Neural crest cell (in vitro differentiated cells): ENCODE measurements at regions not wholly inside any gene's neighbourhood (a gene's known extent, or its start where the extent isn't known, plus 50 kb on each side); places are given as distances from the start of the nearest gene placed in this dataset.

ENCODE experiments used
- DNase-seq: peaks from one replicate; pipeline ENCODE4 v3.0.0; 2021; ENCODE audit warnings: low read depth, mixed read lengths, low spot score
- H3K27ac Mint-ChIP-seq: one replicate; pipeline ENCODE4 v1.8.0; 2021; ENCODE audit warnings: mild to moderate bottlenecking, mixed read lengths; ENCODE audit not compliant: unreplicated experiment
- H3K27me3 Mint-ChIP-seq: 2 replicates; pipeline ENCODE4 v1.8.0; 2021; ENCODE audit warnings: low read depth, mild to moderate bottlenecking, mixed read lengths
- H3K36me3 Mint-ChIP-seq: 2 replicates; pipeline ENCODE4 v1.8.0; 2021; ENCODE audit warnings: low read depth, mild to moderate bottlenecking, mixed read lengths
- H3K4me1 Mint-ChIP-seq: 2 replicates; pipeline ENCODE4 v1.8.0; 2021; ENCODE audit warnings: mixed read lengths
- H3K4me3 Mint-ChIP-seq: one replicate; pipeline ENCODE4 v1.8.0; 2021; ENCODE audit warnings: mild to moderate bottlenecking, mixed read lengths
- H3K9me3 Mint-ChIP-seq: 2 replicates; pipeline ENCODE4 v1.8.0; 2021; ENCODE audit warnings: mixed read lengths
- CTCF ChIP-seq: fragments of 200-600 bp; sonication (generic); conservative IDR thresholded peaks from 2 replicates; pipeline ENCODE4 v1.5.0; 2021; ENCODE audit warnings: antibody characterized with exemption, mild to moderate bottlenecking

- Mint-ChIP-seq H3K9me3 (peaks cover 11% of the 10 kb centered on the region), H3K27me3 (no peaks in the 10 kb centered on the region), H3K4me1 (no peaks in the 10 kb centered on the region), H3K36me3 (peaks cover 2% of the 10 kb centered on the region), H3K27ac (no peak overlapping the region), H3K4me3 (no peak overlapping the region)
- no peak for DNase-seq
- no peak for TF ChIP-seq CTCF
These were observed 771.0 kb upstream of the CDH2 start for GRCh38 chr18:28947900-28948299.

GRCh38 chr18:28946471-28946870 is 769.5 kb upstream of the CDH2 start:
- H3K27me3 Mint-ChIP-seq: no peaks in the 10 kb centered on the region
- no peak for TF ChIP-seq CTCF
- H3K27ac Mint-ChIP-seq: no peak overlapping the region
- no peak overlapping the region for H3K4me3 Mint-ChIP-seq
- no peaks in the 10 kb centered on the region for H3K36me3 Mint-ChIP-seq
- H3K4me1 Mint-ChIP-seq: no peaks in the 10 kb centered on the region
- H3K9me3 Mint-ChIP-seq: peaks cover 9% of the 10 kb centered on the region
- no peak for DNase-seq

GRCh38 chr18:28922936-28923335 is 746.0 kb upstream of the CDH2 start:
- Mint-ChIP-seq H3K36me3 (no peaks in the 10 kb centered on the region), H3K4me3 (no peak overlapping the region), H3K27ac (no peak overlapping the region), H3K4me1 (no peaks in the 10 kb centered on the region), H3K27me3 (no peaks in the 10 kb centered on the region), H3K9me3 (no peaks in the 10 kb centered on the region)
- no peak for DNase-seq
- TF ChIP-seq CTCF: no peak

- H3K4me1 Mint-ChIP-seq: no peaks in the 10 kb centered on the region
- no peak overlapping the region for H3K27ac Mint-ChIP-seq
- no peak for TF ChIP-seq CTCF
- no peak for DNase-seq
- H3K27me3 Mint-ChIP-seq: no peaks in the 10 kb centered on the region
- no peak overlapping the region for H3K4me3 Mint-ChIP-seq
- H3K36me3 Mint-ChIP-seq: no peaks in the 10 kb centered on the region
- H3K9me3 Mint-ChIP-seq: peaks cover 6% of the 10 kb centered on the region
These were observed 739.5 kb upstream of the CDH2 start for GRCh38 chr18:28916456-28916855.

- no peak for DNase-seq
- no peaks in the 10 kb centered on the region for H3K9me3 Mint-ChIP-seq
- H3K36me3 Mint-ChIP-seq: no peaks in the 10 kb centered on the region
- no peaks in the 10 kb centered on the region for H3K27me3 Mint-ChIP-seq
- H3K27ac Mint-ChIP-seq: no peak overlapping the region
- H3K4me3 Mint-ChIP-seq: no peak overlapping the region
- no peak for TF ChIP-seq CTCF
- H3K4me1 Mint-ChIP-seq: peaks cover 6% of the 10 kb centered on the region
These were observed 728.6 kb upstream of the CDH2 start for GRCh38 chr18:28905509-28905908.
